RKO (cell line): ENCODE measurements at regions not wholly inside any gene's neighbourhood (a gene's known extent, or its start where the extent isn't known, plus 50 kb on each side); places are given as distances from the start of the nearest gene placed in this dataset.

Experiments used
- DNase-seq: peaks from one replicate; pipeline ENCODE4 v3.0.0-alpha.2; 2016; ENCODE audit warnings: low spot score

DNA sequence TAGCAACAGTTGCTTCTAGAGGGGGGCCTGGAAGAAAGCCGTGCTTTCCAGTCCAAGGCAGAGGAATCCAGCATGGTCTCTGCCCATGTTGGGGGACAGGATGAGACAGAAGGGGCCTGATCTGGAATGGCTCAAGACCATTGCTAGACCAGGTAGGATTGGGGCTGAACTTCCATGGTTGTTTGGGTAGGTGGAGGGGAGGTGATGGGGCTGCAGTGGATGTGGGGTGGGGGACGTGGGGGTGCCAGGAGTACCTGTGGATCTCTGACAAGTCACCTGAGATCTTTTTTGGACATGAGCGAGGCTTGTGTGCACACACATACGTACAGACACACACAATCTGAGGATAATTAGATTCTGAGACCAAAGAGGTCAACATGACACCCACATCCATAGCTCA is 228.7 kb upstream of the SKOR2 start:
- DNase-seq, result no peak

DNA sequence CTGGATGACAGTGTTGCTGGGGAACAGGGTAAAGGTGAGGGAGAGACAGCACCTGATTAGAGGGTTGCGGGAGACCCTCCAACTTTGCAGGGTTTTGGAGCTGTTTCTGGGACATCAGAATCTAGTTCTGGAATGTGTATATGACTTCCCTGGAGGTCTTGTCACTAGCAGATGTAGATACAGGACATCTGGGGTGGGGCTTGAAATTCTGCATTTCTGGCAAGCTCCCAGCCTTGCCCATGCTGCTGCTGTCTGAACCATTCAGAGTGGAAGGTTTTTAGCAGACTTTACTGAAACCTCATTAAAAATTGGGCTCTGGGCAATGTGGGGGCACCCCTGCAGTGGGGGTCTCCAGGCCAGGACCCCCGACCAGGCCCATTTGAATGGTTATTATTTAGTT is 220.3 kb upstream of the SKOR2 start:
- no peak for DNase-seq

DNA sequence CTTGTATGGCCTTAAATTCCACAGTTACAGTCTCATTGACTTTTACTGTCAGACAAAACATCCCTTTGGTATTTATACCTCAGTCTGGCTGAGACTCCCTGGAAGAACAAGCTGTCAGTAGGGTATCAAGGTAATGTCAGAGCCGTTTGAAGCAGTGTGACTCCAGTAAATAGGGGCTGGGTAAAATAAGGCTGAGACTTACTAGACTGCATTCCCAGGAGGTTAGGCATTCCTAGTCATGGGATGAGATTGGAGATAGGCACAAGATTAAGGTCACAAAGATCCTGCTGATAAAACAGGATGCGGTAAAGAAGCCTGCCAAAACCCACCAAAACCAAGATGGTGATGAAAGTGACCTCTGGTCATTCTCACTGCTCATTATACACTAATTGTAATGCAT is 219.5 kb upstream of the SKOR2 start:
- DNase-seq, result no peak

DNA sequence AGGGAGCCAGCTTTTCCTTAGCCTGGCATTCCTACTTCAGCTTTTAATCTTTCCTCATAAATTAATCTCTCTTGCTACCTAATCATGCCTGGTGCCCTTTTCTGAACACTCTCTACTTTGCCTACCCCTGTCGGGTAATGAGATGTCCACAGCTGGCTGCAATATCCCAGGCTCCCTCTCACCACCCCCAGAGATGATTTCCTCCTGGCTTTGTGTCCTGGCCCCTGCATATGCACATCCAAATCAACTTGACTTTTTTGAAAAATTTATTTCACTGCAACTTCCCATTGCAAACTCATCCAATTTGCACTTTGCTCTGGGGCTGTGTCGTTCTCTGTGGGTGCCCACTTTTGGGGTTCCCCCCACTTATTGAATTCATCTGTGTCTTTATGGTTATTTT is 218.1 kb upstream of the SKOR2 start:
- no peak for DNase-seq

DNA sequence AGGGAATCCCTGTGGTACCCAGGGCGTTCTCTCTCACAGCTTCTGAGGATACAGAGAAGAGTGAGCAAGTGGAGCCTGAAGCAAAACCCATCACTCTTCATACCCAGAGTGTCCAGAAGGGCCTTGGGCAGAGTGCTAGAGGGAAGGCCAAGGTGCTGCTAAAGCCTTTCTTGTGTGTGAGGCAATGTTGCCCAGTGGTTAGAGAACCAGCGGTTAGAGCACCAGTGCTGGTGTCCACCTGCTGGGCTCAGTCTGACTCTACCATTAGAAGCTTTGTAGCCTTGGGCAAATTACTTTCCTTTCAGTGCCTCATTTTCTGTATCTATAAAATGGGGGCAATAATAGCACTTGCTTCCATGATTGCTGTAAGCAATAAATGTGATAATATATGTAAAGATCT is 210.5 kb upstream of the SKOR2 start:
- DNase-seq, result no peak

DNA sequence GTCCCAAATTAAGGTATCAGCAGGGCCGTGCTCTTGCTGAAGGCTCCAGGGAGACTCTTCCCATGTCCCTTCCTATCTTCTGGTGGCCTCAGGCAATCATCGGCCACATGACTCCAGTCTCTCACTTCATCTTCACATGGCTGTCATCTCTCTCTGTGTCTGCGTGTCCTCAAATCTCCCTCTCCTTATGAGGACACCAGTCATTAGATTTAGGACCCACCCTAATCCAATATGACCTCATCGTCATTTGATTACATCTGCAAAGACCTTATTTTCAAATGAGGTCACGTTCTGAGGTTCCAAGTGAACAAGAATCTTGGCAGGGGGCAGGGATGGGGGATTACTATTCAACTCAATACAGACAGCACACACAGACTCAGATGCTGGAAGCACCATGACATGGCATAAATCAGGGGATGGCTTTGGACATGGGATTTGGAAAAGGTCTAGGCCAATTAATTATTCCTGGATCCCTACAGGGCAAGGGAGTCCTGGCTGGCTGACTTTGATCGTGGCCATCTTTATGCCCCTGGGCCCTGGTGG is 210.0 kb upstream of the SKOR2 start:
- DNase-seq, result no peak

DNA sequence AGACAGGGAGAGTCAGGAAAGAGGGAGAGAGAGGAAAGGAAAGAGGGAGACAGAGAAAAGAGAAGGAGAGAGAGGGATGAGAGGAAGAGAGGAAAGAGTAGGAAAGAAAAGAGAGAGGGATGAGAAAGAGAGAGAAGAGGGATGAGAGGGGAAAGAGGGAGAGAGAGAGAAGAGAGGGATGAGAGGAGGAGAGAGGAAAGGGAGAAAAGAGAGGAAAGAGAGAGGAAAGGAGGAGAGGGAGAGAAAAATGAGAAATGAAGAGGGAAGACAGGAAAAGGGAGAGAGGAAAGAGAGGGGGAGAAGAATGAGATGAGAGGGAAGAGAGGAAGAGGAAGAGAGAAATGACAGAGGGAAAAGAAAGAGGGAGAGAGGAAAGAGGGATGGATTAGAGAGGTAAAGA is 207.0 kb upstream of the SKOR2 start:
- DNase-seq, result no peak

DNA sequence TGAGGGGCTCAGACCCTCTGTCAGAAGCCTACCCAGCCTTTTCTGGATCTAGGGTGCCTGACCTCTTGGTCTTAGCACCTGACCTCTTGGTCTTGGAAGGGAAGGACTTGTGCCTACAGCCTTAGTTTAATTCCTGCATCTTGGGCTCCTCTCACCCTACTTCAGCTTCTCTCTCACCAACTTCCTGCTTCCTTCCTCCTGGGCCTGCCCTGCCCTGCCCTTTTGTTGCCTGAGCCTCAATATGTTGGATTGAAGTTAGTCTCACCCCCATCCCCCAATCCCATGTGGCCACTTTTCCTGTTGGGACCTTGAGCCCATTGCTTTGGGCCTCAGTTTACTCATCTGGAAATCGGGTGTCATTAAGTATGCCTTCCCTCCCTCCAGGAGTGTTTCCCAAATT is 206.2 kb upstream of the SKOR2 start:
- DNase-seq, result no peak

DNA sequence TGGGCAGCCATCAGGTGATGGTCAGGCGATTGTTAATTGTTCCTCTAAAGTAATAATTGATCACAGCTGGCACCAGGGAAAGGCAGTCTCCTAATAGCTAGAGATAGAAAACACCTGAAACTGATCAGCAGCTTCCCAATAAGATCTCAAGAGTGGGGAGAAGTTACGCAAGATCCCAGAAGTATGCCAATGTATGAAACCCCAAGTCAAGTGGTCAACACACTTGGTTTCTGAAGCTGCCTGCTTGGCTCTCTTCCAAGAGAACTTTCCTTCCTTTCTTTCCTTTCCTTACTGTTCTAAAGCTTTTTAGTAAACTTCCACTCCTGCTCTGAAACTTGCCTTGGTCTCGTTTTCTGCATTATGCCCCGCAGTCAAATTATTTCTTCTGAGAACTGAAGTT is 201.6 kb upstream of the SKOR2 start:
- no peak for DNase-seq

DNA sequence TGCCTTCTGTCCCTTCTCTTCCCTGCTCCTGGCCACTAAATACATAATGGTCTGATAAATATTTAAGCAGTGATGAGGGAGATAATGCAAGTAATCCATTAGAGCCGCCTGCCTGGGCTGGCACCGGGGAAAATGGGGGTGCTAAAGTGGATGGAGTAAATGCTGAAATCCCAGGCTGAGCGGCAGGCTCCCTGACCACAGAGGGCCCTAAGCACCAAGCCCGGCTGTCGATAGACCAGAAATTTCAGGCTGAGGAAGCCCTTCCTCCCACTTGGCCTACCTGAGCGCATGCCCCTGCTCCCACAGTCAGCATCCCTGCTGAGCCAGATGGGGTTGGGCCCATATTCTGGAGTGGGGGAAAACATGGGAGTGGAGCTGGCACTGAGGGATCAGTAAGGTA is 197.5 kb upstream of the SKOR2 start:
- no peak for DNase-seq

DNA sequence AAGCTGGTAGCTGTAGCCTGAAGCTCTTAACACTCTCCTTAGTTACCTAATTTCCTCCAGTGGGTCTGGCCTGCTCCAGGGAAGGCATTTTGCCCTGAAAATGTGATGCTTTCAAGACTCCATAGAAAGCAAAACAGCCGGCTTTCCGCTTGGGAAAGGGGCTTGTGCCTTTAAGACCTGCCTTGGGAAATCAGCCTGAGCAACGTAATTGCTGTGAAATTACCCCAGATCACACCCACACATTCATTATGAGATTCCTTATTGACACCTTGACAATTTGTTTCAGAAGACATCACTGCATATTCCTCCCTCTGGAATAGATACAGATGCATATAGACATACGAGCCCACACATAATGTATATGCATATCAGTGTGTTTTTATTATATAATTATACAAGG is 190.5 kb upstream of the SKOR2 start:
- no peak for DNase-seq

DNA sequence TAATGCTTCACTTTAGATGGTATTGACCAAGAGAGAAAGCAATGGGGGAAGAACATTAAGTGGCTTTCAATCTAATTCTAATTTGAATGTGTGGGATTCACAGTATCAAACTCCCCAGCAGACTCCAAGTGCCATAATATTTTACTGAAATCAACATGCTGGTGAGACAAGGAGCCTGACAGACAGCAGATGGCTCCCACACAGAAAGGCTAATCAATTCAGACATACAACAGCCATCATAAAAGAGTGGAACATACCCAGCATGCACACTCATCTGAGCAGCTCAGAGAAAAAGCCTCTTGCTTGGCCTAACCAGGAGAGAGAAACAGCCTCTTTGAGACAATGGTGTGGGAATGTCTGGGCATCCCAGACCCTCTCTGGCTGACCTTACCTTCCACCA is 186.5 kb upstream of the SKOR2 start:
- DNase-seq, result no peak

DNA sequence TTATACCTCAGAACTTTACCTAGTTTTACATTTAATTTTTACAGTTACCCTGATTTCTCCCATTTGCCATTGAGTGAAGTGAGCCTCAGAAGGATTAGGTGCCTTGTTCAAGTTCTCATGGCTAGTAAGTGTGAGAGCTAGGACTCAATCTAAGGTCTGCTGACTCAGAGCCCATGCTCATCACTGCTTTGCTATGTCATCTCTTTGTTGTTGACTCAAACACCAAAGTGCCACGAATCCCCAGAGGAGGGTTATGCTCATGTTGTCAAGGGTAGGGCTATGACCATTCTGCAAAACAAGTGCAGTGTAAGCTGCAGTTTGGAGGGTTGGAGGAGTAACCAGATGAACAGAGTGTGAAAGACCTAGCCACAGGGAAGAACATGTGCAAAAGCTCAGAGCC is 185.4 kb upstream of the SKOR2 start:
- peak; percentile 12 for DNase-seq

DNA sequence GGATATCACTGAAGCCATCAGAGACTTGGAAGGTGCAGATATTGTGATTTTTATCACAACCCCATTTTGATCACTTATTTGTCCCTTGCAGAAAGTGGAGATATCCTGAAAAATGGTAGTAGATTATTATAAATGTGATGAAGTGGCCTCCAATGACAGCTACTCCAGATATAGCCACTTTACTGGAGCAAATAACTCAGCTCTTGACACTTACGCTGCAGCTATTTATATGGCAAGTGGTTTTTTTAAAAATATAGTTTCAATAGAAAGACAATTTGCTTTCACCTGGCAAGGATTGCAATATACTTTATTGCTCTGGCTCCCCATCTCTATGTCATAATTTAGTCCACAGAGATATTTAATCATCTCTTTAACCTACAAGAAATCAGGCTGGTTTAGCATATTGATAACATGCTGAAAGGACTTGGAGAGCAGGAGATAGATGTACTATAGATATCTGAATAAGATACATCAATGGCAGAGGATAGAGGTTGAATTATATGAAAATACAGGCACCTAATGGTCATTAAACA is 182.8 kb upstream of the SKOR2 start:
- no peak for DNase-seq

DNA sequence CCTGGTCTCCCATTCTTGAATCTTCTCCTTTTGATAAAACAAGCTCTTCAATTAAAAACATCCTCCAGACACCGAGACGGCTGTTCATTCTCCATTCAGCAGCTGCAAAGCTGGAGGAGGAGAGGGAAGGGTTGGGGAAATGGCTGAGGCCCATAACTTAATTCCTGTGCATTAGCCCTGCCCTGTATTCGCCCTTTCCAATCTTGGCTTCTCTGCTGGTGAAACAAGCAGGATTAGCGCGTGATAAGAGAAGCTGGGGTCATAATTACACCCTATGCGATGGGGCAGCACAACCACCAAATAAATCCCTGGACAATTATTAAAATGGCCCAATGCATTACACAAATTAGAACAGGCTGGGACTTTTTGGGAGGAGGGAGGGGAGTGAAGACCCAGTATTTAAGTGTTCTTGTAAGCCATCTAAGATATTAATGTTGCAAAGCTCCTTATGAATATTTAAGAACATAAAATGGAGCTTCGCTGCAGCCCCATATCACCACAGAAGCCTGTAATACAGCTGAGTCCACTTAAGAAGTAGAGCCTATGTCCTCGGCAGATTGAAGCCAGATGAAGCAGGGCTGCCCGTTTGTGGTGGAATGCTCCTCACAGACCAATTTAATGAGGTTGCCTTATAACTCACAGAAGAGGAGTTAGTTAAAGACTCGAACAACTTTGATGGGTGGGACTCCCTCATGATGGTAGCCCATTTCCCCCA is 176.6 kb upstream of the SKOR2 start:
- DNase-seq, result no peak

DNA sequence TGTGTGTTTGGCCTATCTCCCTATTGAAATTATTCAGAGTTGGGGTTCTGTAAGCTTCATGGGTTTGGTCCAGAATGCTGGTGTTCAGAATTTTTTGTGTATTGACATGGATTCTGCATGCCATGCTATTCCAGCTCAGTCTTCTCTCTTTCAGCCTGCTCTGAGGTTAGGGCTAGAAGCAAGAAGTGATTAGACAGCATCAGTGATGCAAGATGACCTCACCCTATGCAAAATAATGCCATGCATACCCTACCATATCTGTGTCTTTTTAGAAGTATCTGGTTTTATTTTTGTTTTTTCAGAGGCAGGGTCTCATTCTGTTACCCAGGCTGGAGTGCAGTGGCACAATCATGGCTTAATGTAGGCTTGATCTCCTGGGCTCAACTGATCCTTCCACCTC is 175.6 kb upstream of the SKOR2 start:
- DNase-seq, result no peak

DNA sequence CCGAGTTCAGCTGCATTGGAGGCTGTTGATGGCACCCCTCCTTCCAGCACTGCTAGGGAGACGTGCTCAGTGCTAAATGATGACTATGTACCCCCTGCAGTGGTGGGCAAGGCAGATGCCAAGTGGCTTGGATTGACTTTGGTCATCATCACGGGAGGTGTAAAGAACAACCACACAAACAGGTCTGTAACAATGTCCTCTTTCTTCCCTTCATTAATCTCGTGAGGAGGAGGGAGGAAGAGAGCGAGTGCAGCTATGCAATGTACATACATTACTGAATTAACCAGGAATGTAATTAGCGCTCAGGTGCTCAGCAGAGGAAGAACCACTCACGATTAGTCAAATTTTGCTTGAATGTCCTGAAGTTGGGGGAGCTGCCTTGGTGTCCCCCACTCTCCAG is 173.9 kb upstream of the SKOR2 start:
- no peak for DNase-seq

DNA sequence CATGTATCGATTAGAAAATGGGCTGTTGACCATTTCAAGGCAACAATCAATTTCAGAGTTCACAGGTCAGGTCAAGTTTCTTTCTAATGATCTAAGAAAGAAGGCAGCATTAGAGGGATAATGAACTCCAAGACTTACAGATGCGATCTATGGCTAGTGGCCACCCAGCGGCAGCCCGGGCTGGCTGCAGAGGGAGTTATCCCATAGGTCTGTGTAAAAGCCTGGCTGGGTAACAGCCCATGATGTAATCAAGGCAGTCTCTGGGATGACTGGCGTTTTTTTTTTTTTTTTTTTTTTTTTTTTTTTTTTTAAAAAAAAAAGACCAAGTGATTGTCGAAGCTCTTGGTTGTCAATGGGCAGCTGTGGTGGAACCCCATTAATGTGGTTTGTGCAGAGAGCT is 171.1 kb upstream of the SKOR2 start:
- no peak for DNase-seq

DNA sequence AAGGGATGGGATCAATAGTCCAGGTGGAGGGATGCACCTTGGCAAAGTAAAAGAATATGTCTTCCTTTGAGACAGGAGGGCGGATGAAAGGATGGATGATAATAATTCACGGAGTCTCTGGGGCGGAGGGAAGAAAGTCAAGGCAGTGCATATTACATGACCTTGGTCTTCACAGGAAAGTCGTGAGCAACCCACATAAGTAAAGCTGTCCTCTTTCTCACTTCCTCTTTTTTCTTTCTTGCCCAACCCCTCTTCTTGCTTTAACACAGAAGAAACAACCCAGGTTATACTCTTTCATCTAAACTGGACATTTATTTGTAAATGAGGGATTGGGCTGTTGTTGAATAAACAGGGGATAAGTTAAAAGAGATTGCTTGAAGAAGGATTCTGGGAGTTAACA is 168.7 kb upstream of the SKOR2 start:
- DNase-seq, result no peak

DNA sequence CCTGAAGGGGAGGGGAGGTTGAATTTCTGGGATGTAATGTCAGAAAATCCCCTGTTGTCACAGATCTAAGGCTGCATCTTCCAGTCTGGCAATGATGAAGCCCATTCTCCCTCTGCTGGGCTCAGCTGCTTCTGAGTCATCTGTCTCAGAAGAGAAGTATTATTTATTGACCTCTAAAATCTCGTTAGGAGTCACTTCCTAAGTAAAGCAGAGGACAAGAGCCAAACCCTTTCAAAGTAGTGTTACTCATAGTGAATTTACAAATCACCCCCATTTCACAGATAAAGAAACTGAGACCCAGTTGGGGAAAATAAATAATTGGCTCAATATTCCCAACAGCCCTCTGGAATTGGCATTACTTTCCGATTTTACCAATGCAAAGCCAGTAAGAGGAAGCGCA is 167.3 kb upstream of the SKOR2 start:
- peak; percentile 54 for DNase-seq

DNA sequence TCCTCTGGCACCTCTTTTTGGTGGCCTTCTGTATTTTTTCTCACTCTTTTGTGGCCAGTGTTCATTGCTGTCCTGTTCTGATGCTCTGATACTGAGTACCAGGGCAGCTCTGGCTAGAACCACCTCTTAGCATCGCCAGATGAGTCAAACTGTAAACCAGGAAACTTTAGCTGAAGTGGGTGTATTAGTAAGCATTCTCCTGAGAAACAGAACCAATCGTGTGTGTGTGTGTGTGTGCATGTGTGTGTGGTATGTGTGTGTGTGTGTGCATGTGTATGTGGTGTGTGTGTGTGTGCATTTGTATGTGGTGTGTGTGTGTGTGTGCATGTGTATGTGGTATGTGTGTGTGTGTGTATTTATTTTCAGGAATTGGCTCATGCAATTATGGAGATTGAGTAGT is 166.3 kb upstream of the SKOR2 start:
- DNase-seq, result no peak

DNA sequence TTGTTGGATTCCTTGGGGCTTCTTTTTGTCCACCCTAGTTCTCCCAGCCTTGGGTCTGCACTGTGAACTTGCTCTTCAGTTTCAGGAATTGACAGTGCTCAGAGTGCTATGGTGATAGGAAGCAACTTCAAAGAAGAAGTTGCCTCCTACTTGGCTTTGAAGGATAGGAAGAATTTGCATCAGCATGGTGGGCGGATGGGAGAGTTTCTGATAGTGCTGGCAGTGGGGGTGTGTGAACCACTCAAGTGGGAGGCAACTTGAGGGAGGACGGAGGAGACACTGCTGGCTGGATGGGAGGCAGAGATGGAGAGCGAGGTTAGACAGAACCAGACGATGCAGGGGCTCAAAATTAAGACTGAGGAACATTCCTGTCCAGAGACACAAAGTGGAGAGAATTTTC is 164.4 kb upstream of the SKOR2 start:
- DNase-seq, result no peak

DNA sequence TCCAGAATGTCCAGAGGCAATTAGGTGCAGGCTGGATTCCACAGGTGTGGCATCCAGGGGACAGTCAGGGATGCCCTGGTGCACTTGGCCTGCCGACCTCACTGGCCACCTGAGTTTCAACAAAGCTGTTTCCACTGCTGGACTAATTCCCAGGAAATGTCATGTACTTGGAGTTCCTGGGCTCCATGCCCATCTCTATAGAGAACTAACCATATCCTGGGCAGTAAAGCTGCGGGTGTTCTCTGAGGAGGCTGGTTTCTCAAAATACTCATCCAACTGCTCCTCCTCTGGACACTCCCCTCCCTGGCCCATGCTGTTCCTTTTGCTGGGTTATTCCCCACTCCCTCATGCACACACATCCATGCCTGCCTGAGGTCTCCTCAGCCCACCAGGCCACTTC is 161.9 kb upstream of the SKOR2 start:
- no peak for DNase-seq

DNA sequence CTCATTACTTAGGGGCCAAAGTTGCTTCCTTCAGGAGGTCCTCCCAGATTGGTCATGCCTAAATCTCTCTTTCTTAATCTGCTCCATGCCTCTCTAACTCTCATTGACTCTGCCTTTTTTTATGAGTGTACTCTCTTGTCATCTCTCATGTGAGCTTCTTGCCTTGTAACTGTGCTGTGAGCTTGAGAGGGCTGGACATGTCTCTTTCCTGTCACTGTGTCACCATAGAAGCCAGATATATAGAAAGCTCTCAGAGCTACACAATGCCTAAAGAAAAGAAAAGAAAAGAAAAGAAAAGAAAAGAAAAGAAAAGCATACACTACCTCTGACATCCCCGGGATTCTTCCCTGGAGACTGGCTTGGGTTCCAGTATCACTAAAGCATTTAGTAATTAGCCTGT is 161.5 kb upstream of the SKOR2 start:
- no peak for DNase-seq
